ENCODE measurements at regions not wholly inside any gene's neighbourhood (a gene's known extent, or its start where the extent isn't known, plus 50 kb on each side); places are given as distances from the start of the nearest gene placed in this dataset.
"Not testable (repeated sequence)": the region's sequence is repeated elsewhere in the genome, so short reads cannot be mapped to it uniquely, and the experiment has no call there.

DNA sequence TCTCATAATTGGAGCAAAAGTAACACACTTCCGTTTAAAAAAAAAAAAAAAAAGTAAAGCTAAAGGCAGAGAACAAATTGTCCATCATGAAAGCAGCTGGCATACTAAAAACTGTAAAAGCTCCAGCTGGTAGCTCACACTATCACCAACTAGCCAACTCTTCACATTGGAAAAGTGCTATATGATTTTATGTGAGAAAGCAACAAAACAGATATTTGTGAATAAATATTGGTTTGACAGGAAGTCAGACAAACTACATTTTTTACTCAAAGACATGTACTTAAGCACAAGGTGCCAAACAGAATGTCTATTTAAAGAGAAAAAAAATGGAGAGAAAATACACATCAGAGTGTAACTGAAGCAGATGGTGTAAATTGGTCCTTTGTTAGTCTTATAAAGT lies 231.2 kb upstream of the CADM2 start:
- no peak overlapping the region for H3K4me3 ChIP-seq
- no peaks in the 10 kb centered on the region for H3K27me3 ChIP-seq
- no peaks in the 10 kb centered on the region for H3K9me3 ChIP-seq
- H3K27ac ChIP-seq = no peak overlapping the region
- no peaks in the 10 kb centered on the region for H3K4me1 ChIP-seq
- TF ChIP-seq POLR2AphosphoS5 (IDR thresholded peaks at IDR 0.05) = no peak
- no peak for TF ChIP-seq EP300 (IDR thresholded peaks at IDR 0.05)
- TF ChIP-seq POLR2A (IDR thresholded peaks at IDR 0.05) = no peak
- TF ChIP-seq, protein P1, sequence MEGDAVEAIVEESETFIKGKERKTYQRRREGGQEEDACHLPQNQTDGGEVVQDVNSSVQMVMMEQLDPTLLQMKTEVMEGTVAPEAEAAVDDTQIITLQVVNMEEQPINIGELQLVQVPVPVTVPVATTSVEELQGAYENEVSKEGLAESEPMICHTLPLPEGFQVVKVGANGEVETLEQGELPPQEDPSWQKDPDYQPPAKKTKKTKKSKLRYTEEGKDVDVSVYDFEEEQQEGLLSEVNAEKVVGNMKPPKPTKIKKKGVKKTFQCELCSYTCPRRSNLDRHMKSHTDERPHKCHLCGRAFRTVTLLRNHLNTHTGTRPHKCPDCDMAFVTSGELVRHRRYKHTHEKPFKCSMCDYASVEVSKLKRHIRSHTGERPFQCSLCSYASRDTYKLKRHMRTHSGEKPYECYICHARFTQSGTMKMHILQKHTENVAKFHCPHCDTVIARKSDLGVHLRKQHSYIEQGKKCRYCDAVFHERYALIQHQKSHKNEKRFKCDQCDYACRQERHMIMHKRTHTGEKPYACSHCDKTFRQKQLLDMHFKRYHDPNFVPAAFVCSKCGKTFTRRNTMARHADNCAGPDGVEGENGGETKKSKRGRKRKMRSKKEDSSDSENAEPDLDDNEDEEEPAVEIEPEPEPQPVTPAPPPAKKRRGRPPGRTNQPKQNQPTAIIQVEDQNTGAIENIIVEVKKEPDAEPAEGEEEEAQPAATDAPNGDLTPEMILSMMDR (IDR thresholded peaks at IDR 0.05) = no peak
- WGBS, 2 donors (ENCODE audit: low coverage in 1 of 2) = 0 to 50% methylated on average over 1 of the region's 1 CpG
- H3K36me3 ChIP-seq = no peaks in the 10 kb centered on the region
- no peak for ATAC-seq

DNA sequence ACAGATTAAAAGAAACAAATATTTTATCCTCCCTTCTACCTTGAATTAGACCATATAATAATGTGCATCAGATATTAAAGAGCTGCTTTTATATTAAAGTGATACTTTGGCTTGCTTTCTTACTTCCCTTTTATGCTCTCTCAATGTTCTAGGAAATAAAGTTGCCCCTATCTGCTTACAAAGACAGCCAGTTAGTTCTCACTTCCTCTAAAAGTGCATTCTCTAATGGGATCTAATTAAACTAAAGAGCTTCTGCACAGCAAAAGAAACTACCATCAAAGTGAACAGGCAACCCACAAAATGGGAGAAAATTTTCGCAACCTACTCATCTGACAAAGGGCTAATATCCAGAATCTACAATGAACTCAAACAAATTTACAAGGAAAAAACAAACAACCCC lies 224.1 kb upstream of the CADM2 start:
- H3K4me1 ChIP-seq, H3K9me3 ChIP-seq, H3K36me3 ChIP-seq, H3K27me3 ChIP-seq, H3K27ac ChIP-seq, ATAC-seq, H3K4me3 ChIP-seq: not testable (repeated sequence)
- 71 to 100% methylated on average over 1 of the region's 1 CpG for WGBS, 2 donors (ENCODE audit: low coverage in 1 of 2)

DNA sequence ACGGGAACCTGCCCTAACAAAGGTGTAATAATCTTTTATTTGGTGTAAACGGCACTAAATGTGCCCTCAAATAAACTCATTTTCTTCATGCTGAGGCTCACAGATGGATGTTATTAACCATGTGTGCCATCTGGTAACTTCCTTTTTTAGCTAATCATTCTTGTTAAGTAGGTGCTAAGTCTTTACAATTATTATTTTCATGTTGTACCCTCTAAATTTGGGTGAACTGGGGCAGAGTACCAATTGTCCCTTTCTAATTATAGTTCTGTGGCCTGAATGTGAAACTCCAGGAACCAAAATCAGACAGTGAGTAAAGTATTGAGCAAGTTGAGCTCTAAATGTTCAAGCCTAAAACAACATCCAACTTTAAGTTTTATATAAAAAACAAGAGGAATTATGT lies 220.7 kb upstream of the CADM2 start:
- Histone ChIP-seq H3K4me3 (no peak overlapping the region), H3K9me3 (no peaks in the 10 kb centered on the region), H3K27me3 (no peaks in the 10 kb centered on the region), H3K27ac (no peak overlapping the region), H3K4me1 (no peaks in the 10 kb centered on the region), H3K36me3 (no peaks in the 10 kb centered on the region)
- no peak for TF ChIP-seq POLR2AphosphoS5 (IDR thresholded peaks at IDR 0.05)
- no peak for ATAC-seq
- WGBS, 2 donors (ENCODE audit: low coverage in 1 of 2) = 16 to 38% methylated on average over 2 of the region's 2 CpGs

DNA sequence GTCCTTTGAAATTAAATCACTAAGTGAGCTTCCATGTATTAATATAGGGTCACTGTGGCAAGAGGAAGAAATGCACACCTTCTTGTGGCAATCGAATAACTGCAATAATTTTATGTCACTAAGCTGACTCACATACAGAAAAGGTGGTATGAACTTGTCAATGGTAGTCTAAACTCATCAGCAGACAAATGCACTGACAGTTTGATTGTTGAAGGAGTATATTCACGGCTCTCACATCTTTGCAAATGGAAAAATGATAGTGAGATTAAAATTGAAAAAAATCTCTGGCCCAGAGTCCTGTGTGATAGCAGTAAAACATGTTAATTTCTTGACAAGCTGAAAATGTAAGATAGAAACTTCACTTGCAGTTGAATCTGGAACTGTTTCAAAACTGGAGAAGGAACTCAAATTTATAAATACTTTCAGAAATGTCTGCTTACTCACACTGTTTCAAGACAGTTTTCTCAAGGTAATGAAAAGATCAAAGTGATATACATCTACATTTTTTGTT lies 215.8 kb upstream of the CADM2 start:
- Histone ChIP-seq H3K4me3 (no peak overlapping the region), H3K4me1 (no peaks in the 10 kb centered on the region), H3K36me3 (no peaks in the 10 kb centered on the region), H3K27me3 (no peaks in the 10 kb centered on the region), H3K27ac (no peak overlapping the region), H3K9me3 (no peaks in the 10 kb centered on the region)
- no peak for ATAC-seq
- 42 to 49% methylated on average over 2 of the region's 2 CpGs for WGBS, 2 donors (ENCODE audit: low coverage in 1 of 2)
- TF ChIP-seq POLR2A (IDR thresholded peaks at IDR 0.05) (no peak), EP300 (IDR thresholded peaks at IDR 0.05) (no peak), POLR2AphosphoS5 (IDR thresholded peaks at IDR 0.05) (no peak)
- TF ChIP-seq, protein P1 (IDR thresholded peaks at IDR 0.05) = no peak

DNA sequence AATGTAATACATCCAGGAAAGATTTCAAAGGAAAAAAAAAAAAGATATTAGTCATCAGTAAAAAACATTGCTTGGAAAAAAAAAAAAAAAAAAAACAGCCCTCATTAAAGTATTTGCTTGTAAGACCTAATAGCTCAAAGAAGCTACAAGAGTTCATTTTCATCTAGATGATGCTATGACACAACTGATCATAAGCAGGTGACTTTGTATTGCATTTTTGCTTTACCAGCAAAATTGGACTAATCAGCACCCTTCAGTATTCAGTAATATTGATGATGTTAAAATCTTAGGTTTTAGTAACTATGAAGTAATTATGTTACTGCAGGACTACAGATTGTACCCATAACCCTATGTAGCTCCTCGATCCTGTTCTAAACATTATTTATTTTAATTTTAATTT lies 214.7 kb upstream of the CADM2 start:
- WGBS, 2 donors (ENCODE audit: low coverage in 1 of 2) = 80 to 100% methylated on average over 1 of the region's 1 CpG
- H3K9me3 ChIP-seq = no peaks in the 10 kb centered on the region
- H3K4me1 ChIP-seq = no peaks in the 10 kb centered on the region
- H3K36me3 ChIP-seq = no peaks in the 10 kb centered on the region
- H3K27me3 ChIP-seq = no peaks in the 10 kb centered on the region
- no peak for ATAC-seq
- no peak overlapping the region for H3K4me3 ChIP-seq
- no peak overlapping the region for H3K27ac ChIP-seq
- no peak for TF ChIP-seq POLR2AphosphoS5 (IDR thresholded peaks at IDR 0.05)
- no peak for TF ChIP-seq EP300 (IDR thresholded peaks at IDR 0.05)
- TF ChIP-seq, protein P1 (IDR thresholded peaks at IDR 0.05) = no peak
- no peak for TF ChIP-seq POLR2A (IDR thresholded peaks at IDR 0.05)

DNA sequence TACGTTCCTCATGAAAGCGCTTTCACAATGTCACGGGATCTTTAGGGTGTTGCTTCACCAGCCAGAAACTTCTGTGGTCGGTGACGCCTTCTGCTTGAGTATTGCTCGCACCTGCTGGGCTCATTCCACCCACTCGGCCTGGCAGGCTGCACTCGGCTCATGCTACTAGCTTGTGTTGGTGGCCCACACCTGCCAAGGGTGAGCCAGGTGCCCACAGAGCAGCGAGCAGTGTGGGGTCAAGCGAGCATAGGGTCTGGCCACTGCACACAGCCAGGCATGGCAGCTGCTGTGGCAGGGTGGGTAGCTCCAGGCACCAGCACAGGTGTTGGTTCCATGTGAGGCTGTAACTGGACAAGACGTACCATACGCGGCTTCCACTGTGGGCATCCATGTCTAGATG lies 202.9 kb upstream of the CADM2 start:
- Histone ChIP-seq H3K9me3 (peaks cover 0 to 6% (median 0%) of the 10 kb centered on the region in 3 donors), H3K36me3 (no peaks in the 10 kb centered on the region), H3K4me3 (no peak overlapping the region), H3K4me1 (no peaks in the 10 kb centered on the region), H3K27me3 (no peaks in the 10 kb centered on the region), H3K27ac (no peak overlapping the region)
- ATAC-seq = no peak
- TF ChIP-seq EP300 (IDR thresholded peaks at IDR 0.05) = no peak
- TF ChIP-seq, protein P1 (IDR thresholded peaks at IDR 0.05) = no peak
- TF ChIP-seq POLR2AphosphoS5 (IDR thresholded peaks at IDR 0.05) = no peak
- TF ChIP-seq POLR2A (IDR thresholded peaks at IDR 0.05) = no peak
- WGBS, 2 donors (ENCODE audit: low coverage in 1 of 2) = 82 to 98% methylated on average over 4 to 5 of the region's 13 CpGs

All from gastroesophageal sphincter (tissue), 4 donors.